ENCODE measurements at regions not wholly inside any gene's neighbourhood (a gene's known extent, or its start where the extent isn't known, plus 50 kb on each side); places are given as distances from the start of the nearest gene placed in this dataset.
"Not testable (repeated sequence)": the region's sequence is repeated elsewhere in the genome, so short reads cannot be mapped to it uniquely, and the experiment has no call there.

DNA sequence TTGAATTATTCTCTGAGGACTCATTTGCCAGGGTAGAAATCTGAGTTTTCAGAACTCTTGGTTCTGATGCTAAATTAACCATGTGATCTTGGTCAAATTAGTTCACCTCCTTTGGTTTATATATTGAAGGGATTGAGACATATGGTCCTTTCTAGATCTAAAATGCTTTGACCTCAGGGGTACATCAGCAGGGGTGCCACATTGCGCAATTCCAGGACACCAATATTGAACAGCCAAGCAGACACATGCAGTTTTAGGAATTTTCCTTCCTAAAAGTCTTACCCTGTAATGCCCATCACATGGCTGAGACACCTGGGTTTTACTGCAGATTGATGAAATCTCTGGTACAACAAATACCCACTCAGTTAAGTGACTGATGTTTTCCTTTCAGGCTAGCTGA is 254.4 kb upstream of the NCAM1 start:
- H3K27ac ChIP-seq = no peak overlapping the region
- TF ChIP-seq, protein P1, sequence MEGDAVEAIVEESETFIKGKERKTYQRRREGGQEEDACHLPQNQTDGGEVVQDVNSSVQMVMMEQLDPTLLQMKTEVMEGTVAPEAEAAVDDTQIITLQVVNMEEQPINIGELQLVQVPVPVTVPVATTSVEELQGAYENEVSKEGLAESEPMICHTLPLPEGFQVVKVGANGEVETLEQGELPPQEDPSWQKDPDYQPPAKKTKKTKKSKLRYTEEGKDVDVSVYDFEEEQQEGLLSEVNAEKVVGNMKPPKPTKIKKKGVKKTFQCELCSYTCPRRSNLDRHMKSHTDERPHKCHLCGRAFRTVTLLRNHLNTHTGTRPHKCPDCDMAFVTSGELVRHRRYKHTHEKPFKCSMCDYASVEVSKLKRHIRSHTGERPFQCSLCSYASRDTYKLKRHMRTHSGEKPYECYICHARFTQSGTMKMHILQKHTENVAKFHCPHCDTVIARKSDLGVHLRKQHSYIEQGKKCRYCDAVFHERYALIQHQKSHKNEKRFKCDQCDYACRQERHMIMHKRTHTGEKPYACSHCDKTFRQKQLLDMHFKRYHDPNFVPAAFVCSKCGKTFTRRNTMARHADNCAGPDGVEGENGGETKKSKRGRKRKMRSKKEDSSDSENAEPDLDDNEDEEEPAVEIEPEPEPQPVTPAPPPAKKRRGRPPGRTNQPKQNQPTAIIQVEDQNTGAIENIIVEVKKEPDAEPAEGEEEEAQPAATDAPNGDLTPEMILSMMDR (IDR thresholded peaks at IDR 0.05) = no peak
- TF ChIP-seq ZFX (IDR thresholded peaks at IDR 0.05; ENCODE audit: borderline replicate concordance) = no peak

DNA sequence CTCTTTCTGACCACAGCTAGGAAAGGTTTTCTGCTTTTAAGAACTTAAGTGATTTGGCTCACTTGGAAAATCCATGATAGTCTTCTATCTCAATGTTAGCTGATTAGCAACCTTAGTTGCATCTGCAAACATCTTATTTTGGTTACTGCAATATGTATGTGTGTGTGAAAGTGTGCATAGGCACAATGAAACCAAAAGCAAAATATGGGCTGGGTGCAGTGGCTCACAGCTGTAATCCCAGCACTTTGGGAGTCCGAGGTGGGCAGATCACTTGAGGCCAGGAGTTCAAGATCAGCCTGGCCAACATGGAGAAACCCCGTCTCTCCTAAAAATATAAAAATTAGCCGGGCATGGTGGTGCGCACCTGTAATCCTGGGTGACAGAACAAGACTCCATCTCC is 246.9 kb upstream of the NCAM1 start:
- not testable (repeated sequence) for H3K27ac ChIP-seq

DNA sequence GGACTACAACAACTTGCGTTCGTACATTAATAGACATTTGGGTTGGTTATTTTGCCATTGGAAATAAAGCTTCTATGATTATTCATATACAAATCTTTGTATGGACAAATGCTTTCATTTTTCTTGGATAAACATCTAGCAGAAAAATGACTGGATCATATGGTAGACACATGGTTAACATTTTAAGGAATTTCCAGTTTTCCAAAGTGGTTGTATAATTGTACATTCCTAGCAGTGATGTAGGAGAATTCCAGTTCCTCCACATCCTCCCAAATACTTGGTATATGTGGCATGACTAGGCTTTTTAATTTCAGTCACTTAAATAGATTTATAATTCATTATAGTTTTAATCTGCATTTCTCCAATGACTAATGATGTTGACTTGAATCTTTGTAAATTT is 246.2 kb upstream of the NCAM1 start:
- no peak overlapping the region for H3K27ac ChIP-seq
- TF ChIP-seq, protein P1 (IDR thresholded peaks at IDR 0.05) = no peak
- TF ChIP-seq ZFX (IDR thresholded peaks at IDR 0.05; ENCODE audit: borderline replicate concordance) = no peak

DNA sequence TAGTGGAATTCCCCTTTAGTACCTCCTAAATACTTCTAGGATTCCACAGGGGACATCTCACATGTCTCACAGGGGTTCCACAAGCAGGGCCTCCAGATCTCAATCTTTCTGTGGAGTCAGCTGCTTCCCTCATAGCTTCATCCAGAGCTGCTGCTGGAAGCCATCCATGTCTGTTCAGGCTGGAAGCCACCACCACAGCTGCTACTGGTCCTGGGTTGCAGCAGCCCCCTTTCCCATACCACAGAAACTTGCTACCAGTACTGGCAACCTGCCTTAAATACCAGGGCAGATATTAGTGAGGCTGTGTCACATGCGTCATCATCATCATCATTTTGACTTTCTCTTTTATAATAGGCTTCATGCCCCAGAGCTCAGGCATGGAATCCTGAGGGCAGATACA is 242.7 kb upstream of the NCAM1 start:
- TF ChIP-seq ZFX (IDR thresholded peaks at IDR 0.05; ENCODE audit: borderline replicate concordance) = no peak
- TF ChIP-seq, protein P1 (IDR thresholded peaks at IDR 0.05) = no peak
- H3K27ac ChIP-seq = no peak overlapping the region

DNA sequence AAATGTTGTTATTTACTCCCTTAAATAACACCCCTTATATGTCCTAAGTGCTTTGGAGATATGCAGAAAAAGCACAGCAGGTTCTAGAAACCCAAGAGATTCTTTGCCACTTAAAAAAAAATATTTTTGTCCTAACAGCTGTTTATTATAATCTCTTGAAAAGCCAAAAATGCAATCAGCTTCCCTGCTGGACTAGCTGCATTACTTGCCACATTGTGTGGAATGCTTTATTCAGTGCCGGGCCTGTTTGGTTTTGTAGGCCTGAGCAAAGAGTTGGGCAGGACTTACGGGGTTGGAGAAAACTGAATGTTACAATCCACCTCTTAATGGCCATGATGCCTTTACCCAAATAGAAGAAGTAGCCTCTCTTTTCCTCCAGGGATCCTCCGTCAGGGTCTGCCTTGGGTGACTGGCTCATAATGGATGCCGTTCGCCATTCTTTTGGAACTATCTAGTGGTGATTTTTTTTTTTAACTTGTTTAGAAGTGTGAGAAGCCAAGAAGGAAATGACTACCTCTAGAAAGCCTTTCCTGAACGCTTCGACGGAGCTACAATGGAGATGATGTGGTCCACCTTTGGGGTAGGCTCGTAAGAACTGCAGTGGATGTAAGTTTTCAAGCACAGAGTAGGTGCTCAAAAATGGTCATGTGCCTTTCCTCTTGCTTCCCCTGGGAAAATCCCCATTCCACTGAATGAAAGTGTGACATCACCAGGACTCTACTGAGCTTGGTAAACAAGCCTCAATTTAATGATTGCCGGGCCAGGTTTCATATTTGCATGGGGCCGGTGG is 241.3 kb upstream of the NCAM1 start:
- TF ChIP-seq, protein P1 (IDR thresholded peaks at IDR 0.05) = no peak
- TF ChIP-seq ZFX (IDR thresholded peaks at IDR 0.05; ENCODE audit: borderline replicate concordance) = no peak
- H3K27ac ChIP-seq = no peak overlapping the region

DNA sequence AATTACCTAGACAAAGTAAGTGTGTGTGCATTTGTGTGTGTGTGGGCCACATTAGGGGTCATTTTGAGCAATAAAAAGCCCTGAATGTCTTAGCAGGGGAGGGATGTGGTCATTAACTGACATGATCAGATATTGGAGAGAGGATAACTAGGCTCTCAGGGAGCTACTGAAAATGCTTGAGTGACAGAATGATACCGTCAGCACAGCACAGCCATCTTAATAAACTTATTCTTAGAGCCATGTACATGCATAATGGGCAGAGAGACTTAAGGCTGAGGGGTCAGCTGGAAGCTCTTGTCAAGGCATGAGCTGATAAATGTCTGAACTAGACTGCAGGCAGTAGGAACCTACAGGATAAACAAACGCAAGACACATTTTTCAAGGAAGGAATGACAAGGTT is 239.1 kb upstream of the NCAM1 start:
- no peak overlapping the region for H3K27ac ChIP-seq
- TF ChIP-seq ZFX (IDR thresholded peaks at IDR 0.05; ENCODE audit: borderline replicate concordance) = no peak
- TF ChIP-seq, protein P1 (IDR thresholded peaks at IDR 0.05) = no peak

DNA sequence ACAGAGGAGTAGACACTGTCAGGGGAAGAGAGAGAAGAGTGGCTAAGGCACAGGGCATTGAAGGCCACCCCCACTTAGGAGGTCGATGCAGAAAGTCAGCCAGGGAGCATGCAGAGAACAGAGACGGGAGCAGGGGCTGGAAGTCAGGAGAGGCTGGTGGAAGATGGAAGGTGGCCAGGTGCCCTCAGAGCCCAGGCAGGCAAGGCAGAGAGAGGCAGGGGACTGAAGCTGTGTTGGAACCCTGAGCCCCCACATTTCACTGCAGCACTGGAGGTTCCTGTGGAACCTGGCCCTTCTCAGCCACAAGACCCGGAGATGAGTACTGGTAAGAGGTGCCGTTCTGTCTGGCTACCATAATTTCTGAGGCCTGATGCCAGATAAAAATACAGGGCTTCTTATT is 238.3 kb upstream of the NCAM1 start:
- no peak overlapping the region for H3K27ac ChIP-seq
- no peak for TF ChIP-seq ZFX (IDR thresholded peaks at IDR 0.05; ENCODE audit: borderline replicate concordance)
- TF ChIP-seq, protein P1 (IDR thresholded peaks at IDR 0.05) = no peak
